ENCODE measurements at regions not wholly inside any gene's neighbourhood (a gene's known extent, or its start where the extent isn't known, plus 50 kb on each side); places are given as distances from the start of the nearest gene placed in this dataset.
"Not testable (repeated sequence)": the region's sequence is repeated elsewhere in the genome, so short reads cannot be mapped to it uniquely, and the experiment has no call there.

DNA sequence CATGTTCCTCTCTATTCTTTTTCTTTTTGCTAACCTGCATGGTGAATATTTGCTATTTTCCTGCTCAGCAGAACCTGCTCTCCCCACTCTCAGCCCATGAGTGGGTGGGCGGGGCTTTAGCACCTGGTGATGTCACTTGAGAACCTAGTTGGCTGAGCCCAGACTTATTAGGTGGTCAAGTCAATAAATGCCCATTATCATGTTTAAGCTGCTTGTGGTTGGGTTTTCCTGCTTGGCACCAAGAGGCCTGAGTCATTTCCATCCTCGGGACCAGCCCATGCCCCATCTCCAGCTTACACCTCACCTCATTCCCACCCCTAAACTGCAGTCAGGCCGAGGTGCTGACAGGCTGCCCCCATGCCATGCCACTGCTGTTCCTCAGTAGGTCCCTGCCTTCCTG is 226.6 kb downstream of the ANKRD30B start:
- no peaks in the 10 kb centered on the region for H3K9me3 Mint-ChIP-seq
- ChIA-PET CTCF (no interaction called here), POLR2A (no interaction called here)
- H3K4me1 Mint-ChIP-seq = no peaks in the 10 kb centered on the region
- no peak overlapping the region for H3K4me3 Mint-ChIP-seq
- no peak for DNase-seq
- no peak overlapping the region for H3K27ac Mint-ChIP-seq
- H3K36me3 Mint-ChIP-seq (ENCODE audit: low read depth) = no peaks in the 10 kb centered on the region
- H3K27me3 Mint-ChIP-seq = no peaks in the 10 kb centered on the region

GRCh38 chr18:14975431-14975830 is 227.5 kb downstream of the ANKRD30B start:
- Mint-ChIP-seq H3K27ac (no peak overlapping the region), H3K4me3 (no peak overlapping the region), H3K4me1 (no peaks in the 10 kb centered on the region), H3K9me3 (no peaks in the 10 kb centered on the region), H3K36me3 (ENCODE audit: low read depth) (no peaks in the 10 kb centered on the region), H3K27me3 (no peaks in the 10 kb centered on the region)
- ChIA-PET POLR2A (no interaction called here), CTCF (no interaction called here)
- DNase-seq = no peak

GRCh38 chr18:14976736-14977430 is 228.9 kb downstream of the ANKRD30B start:
- ChIA-PET CTCF (no interaction called here), POLR2A (no interaction called here)
- no peaks in the 10 kb centered on the region for H3K9me3 Mint-ChIP-seq
- H3K4me3 Mint-ChIP-seq = no peak overlapping the region
- H3K4me1 Mint-ChIP-seq = no peaks in the 10 kb centered on the region
- H3K27ac Mint-ChIP-seq = no peak overlapping the region
- no peak for DNase-seq
- no peaks in the 10 kb centered on the region for H3K36me3 Mint-ChIP-seq (ENCODE audit: low read depth)
- no peaks in the 10 kb centered on the region for H3K27me3 Mint-ChIP-seq

DNA sequence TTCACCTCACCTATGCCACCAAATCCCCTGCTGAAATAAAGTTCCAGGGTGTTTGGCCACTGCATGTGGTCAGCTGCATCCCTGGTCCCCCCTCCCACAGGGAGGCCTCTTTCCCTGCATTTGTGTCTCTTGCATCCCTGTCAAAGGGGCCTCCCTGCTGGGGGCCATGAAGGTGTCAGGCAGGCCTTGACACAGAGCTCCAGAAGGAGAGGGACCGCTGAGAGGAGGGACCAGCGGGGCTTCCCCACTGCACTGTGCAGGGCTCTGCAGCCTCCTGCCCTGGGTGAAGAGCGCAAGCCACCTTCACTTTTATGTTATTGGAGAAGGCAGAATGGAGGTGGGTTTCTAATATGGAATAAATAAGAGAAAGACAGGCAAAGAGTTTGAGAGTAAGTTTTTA is 230.2 kb downstream of the ANKRD30B start:
- POLR2A ChIA-PET = no interaction called here
- H3K36me3 Mint-ChIP-seq (ENCODE audit: low read depth) = no peaks in the 10 kb centered on the region
- H3K4me3 Mint-ChIP-seq = no peak overlapping the region
- H3K9me3 Mint-ChIP-seq = no peaks in the 10 kb centered on the region
- H3K27ac Mint-ChIP-seq = no peak overlapping the region
- no peaks in the 10 kb centered on the region for H3K27me3 Mint-ChIP-seq
- DNase-seq = no peak
- no peaks in the 10 kb centered on the region for H3K4me1 Mint-ChIP-seq
- CTCF ChIA-PET = no interaction called here

- Mint-ChIP-seq H3K36me3 (ENCODE audit: low read depth) (no peaks in the 10 kb centered on the region), H3K27ac (no peak overlapping the region), H3K4me1 (no peaks in the 10 kb centered on the region), H3K4me3 (no peak overlapping the region), H3K27me3 (no peaks in the 10 kb centered on the region), H3K9me3 (no peaks in the 10 kb centered on the region)
- no peak for DNase-seq
- ChIA-PET POLR2A (no interaction called here), CTCF (no interaction called here)
Observed at GRCh38 chr18:14978962-14979535, 231.1 kb downstream of the ANKRD30B start.

- no peaks in the 10 kb centered on the region for H3K4me1 Mint-ChIP-seq
- H3K9me3 Mint-ChIP-seq = no peaks in the 10 kb centered on the region
- no peak for DNase-seq
- no peak overlapping the region for H3K4me3 Mint-ChIP-seq
- CTCF ChIA-PET = no interaction called here
- H3K27me3 Mint-ChIP-seq = no peaks in the 10 kb centered on the region
- H3K36me3 Mint-ChIP-seq (ENCODE audit: low read depth) = no peaks in the 10 kb centered on the region
- POLR2A ChIA-PET = no interaction called here
- H3K27ac Mint-ChIP-seq = no peak overlapping the region
Observed at GRCh38 chr18:14979875-14980274, 231.9 kb downstream of the ANKRD30B start.

GRCh38 chr18:14984531-14984930 is 236.6 kb downstream of the ANKRD30B start:
- H3K4me1 Mint-ChIP-seq; H3K4me3 Mint-ChIP-seq; H3K36me3 Mint-ChIP-seq (ENCODE audit: low read depth); H3K9me3 Mint-ChIP-seq; DNase-seq; H3K27ac Mint-ChIP-seq; CTCF ChIA-PET; POLR2A ChIA-PET; H3K27me3 Mint-ChIP-seq: not testable (repeated sequence)

GRCh38 chr18:14985291-14986013 is 237.5 kb downstream of the ANKRD30B start:
- DNase-seq; H3K27ac Mint-ChIP-seq; H3K27me3 Mint-ChIP-seq; H3K9me3 Mint-ChIP-seq; H3K36me3 Mint-ChIP-seq (ENCODE audit: low read depth); CTCF ChIA-PET; H3K4me3 Mint-ChIP-seq; POLR2A ChIA-PET; H3K4me1 Mint-ChIP-seq: not testable (repeated sequence)

GRCh38 chr18:14987377-14987776 is 239.4 kb downstream of the ANKRD30B start:
- H3K36me3 Mint-ChIP-seq (ENCODE audit: low read depth); H3K9me3 Mint-ChIP-seq; DNase-seq; H3K27me3 Mint-ChIP-seq; CTCF ChIA-PET; H3K27ac Mint-ChIP-seq; POLR2A ChIA-PET; H3K4me3 Mint-ChIP-seq; H3K4me1 Mint-ChIP-seq: not testable (repeated sequence)

DNA sequence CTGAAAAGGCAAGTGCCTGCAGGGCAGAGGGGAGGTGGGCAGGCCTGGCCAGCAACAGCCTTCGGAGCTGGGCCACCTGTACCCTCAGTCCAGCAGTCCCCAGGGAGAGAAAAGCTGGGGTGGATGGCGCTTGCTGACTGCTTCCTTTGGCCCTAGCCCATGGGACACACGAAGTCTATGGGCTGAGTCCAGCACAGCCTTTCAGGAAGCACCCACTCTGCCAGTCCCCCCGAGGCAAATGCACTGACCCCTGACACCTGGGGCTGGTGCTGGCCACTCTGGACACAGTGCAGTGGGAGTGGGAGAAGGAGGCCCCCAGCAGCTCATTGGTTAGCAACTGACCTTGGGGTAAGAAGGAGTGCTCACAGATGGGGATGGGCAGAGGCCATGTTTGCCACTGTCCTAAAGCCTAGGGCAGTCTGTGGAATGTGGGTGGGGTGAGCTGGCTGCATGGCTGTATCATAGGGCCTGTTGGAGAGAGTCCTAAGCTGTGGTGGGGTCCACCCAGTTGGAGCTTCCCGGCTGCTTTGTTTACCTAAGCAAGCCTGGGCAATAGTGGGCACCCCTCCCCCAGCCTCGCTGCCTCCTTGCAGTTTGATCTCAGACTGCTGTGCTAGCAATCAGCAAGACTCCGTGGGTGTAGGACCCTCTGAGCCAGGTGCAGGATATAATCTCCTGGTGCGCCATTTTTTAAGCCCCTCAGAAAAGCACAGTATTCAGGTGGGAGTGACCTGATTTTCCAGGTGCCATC is 240.2 kb downstream of the ANKRD30B start:
- DNase-seq; H3K36me3 Mint-ChIP-seq (ENCODE audit: low read depth); H3K27ac Mint-ChIP-seq; H3K27me3 Mint-ChIP-seq; H3K4me1 Mint-ChIP-seq; H3K9me3 Mint-ChIP-seq; CTCF ChIA-PET; POLR2A ChIA-PET; H3K4me3 Mint-ChIP-seq: not testable (repeated sequence)

GRCh38 chr18:14989569-14989968 is 241.6 kb downstream of the ANKRD30B start:
- H3K4me3 Mint-ChIP-seq; DNase-seq; H3K36me3 Mint-ChIP-seq (ENCODE audit: low read depth); CTCF ChIA-PET; H3K27ac Mint-ChIP-seq; H3K27me3 Mint-ChIP-seq; H3K9me3 Mint-ChIP-seq; H3K4me1 Mint-ChIP-seq; POLR2A ChIA-PET: not testable (repeated sequence)

GRCh38 chr18:14991934-14992445 is 244.0 kb downstream of the ANKRD30B start:
- H3K4me3 Mint-ChIP-seq, CTCF ChIA-PET, H3K27ac Mint-ChIP-seq: not testable (repeated sequence)

DNA sequence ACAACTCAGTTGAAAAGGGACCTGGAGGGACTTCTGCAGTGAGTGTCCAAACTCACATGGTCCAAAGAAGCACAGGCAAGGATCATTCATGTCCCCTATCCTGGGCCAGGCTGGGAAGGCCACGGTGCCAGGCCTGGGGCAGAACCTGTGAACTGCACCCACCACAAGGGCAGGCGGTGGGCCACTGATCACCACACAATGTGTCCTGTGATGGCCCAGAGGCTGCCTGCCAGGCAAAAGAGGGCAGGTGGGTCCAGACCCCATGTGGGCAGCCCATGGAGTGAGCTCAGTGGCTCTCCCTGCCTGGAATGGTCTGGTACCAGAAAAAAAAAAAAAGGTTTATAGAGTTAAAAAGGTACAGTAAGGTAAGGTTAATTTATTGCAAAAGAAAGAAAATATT is 244.8 kb downstream of the ANKRD30B start:
- H3K36me3 Mint-ChIP-seq (ENCODE audit: low read depth); H3K27me3 Mint-ChIP-seq; CTCF ChIA-PET; H3K27ac Mint-ChIP-seq; DNase-seq; H3K4me3 Mint-ChIP-seq; H3K9me3 Mint-ChIP-seq; H3K4me1 Mint-ChIP-seq; POLR2A ChIA-PET: not testable (repeated sequence)

More at GRCh38 chr18:14991934-14992445, 244.0 kb downstream of the ANKRD30B start:
- H3K27me3 Mint-ChIP-seq; H3K4me1 Mint-ChIP-seq; DNase-seq; H3K9me3 Mint-ChIP-seq; H3K36me3 Mint-ChIP-seq (ENCODE audit: low read depth); POLR2A ChIA-PET: not testable (repeated sequence)
